ENCODE measurements at regions not wholly inside any gene's neighbourhood (a gene's known extent, or its start where the extent isn't known, plus 50 kb on each side); places are given as distances from the start of the nearest gene placed in this dataset.

DNA sequence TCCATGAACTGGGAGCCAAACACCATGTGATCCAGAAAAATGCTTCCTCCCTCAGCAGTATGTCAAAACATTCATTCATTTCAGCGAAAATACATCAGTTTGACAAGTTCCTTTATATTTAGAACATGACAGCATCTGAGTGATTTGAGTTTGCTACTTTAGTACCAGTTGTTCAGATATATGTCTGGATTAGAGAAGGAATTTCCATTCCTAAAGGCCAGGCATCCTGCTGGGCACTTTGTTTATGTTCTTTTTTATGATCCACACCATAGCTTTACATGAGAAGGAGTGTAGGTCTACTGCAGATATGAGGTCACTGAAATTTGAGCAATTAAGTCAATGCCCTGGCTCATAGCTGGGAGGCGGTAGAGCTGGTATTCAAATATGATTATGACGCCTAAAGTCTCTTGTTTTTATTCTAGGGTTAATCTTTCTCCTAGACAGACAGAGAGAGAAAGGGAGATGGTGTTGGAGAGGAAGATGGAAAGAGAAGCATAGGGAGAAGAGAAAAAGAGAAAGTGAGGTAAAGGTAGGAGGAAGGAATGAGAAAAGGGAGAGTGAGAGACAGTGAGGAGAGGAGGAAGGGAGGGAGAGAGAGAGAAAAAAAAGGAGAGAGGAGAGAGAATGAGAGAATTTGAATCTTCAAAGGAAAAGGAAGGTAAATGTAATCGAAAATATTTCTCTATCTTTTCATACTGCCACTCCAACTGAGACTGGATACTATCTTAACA is 839.5 kb upstream of the FANCL start:
- CTCF ChIA-PET, result no interaction called here

GRCh38 chr2:59077981-59078531 is 836.9 kb upstream of the FANCL start:
- ATAC-seq (ENCODE audit: poor library complexity), result no peak
- no peaks in the 10 kb centered on the region for H3K4me1 Mint-ChIP-seq (ENCODE audit: low read depth)
- POLR2A ChIA-PET, result no interaction called here

More for the DNA sequence above, 839.5 kb upstream of the FANCL start:
- no peak for ATAC-seq (ENCODE audit: poor library complexity)
- H3K36me3 ChIP-seq (ENCODE audit: insufficient read depth, low read length), result no peaks in the 10 kb centered on the region
- no peaks in the 10 kb centered on the region for H3K4me1 Mint-ChIP-seq (ENCODE audit: low read depth)
- no peak overlapping the region for H3K4me3 Mint-ChIP-seq
- intact Hi-C loops (cut with DNase I, micrococcal nuclease), result no loop called here
- no peaks in the 10 kb centered on the region for H3K9me3 ChIP-seq (ENCODE audit: control insufficient read depth in 1 of 2, insufficient read depth in 1 of 2, low read length in 2 of 2)
- DNase-seq, result no peak
- TF ChIP-seq CTCF (IDR thresholded peaks at IDR 0.05), result no peak
- H3K27ac ChIP-seq (ENCODE audit: low read depth in 1 of 2, low read length in 2 of 2), result no peak overlapping the region
- H3K4me1 ChIP-seq (ENCODE audit: insufficient read depth, low read length), result no peaks in the 10 kb centered on the region
- no peak overlapping the region for H3K27ac Mint-ChIP-seq
- H3K27me3 Mint-ChIP-seq, result no peaks in the 10 kb centered on the region
- H3K9me3 Mint-ChIP-seq, result no peaks in the 10 kb centered on the region
- no peak overlapping the region for H3K4me3 ChIP-seq (ENCODE audit: low read length)
- POLR2A ChIA-PET, result no interaction called here
- H3K27me3 ChIP-seq (ENCODE audit: control insufficient read depth in 1 of 2, insufficient read depth in 2 of 2, low read length in 2 of 2), result no peaks in the 10 kb centered on the region
- H3K36me3 Mint-ChIP-seq (ENCODE audit: low read depth), result no peaks in the 10 kb centered on the region

DNA sequence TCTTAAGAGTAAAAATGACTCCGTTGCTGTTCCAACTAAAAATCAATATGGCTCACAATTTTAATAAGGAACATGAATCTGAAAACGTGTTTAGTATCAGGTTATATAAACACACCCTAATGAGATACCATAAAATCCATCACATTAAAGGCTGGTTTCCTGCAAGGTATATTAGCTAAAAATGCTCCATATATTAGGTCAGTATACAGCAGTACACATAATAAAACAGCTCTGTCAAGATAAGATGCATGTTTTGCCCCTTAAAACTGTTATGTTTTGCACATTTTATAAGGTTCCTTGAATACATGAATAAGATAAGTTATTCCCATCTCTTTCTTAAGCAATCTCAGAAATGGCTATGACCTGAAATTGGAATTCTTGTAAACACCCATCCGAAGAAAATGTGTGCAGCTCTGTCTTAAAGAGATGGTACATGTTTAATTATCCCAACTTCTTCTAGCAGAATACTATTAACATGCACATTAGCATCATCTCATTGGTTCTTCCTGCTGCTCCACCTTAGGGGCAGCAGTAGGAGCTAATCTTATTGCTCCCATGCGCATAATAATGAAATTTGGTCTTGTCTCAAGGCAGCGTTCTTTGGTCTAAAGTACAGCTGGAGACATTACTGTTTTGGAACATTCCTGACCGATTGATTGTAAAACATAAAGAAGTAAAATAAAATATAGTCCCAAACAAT is 836.1 kb upstream of the FANCL start:
- intact Hi-C loops (cut with DNase I, micrococcal nuclease), result no loop called here
- no peak overlapping the region for H3K27ac ChIP-seq (ENCODE audit: low read depth in 1 of 2, low read length in 2 of 2)
- H3K27me3 ChIP-seq (ENCODE audit: control insufficient read depth in 1 of 2, insufficient read depth in 2 of 2, low read length in 2 of 2), result no peaks in the 10 kb centered on the region
- no peaks in the 10 kb centered on the region for H3K36me3 Mint-ChIP-seq (ENCODE audit: low read depth)
- no peaks in the 10 kb centered on the region for H3K4me1 ChIP-seq (ENCODE audit: insufficient read depth, low read length)
- no peaks in the 10 kb centered on the region for H3K4me1 Mint-ChIP-seq (ENCODE audit: low read depth)
- no peaks in the 10 kb centered on the region for H3K9me3 ChIP-seq (ENCODE audit: control insufficient read depth in 1 of 2, insufficient read depth in 1 of 2, low read length in 2 of 2)
- ATAC-seq (ENCODE audit: poor library complexity) (no peak), DNase-seq (no peak)
- no peak for TF ChIP-seq CTCF (IDR thresholded peaks at IDR 0.05)
- no peaks in the 10 kb centered on the region for H3K9me3 Mint-ChIP-seq
- no peaks in the 10 kb centered on the region for H3K27me3 Mint-ChIP-seq
- no peak overlapping the region for H3K4me3 Mint-ChIP-seq
- H3K4me3 ChIP-seq (ENCODE audit: low read length), result no peak overlapping the region
- H3K27ac Mint-ChIP-seq, result no peak overlapping the region
- ChIA-PET POLR2A (no interaction called here), CTCF (no interaction called here)
- H3K36me3 ChIP-seq (ENCODE audit: insufficient read depth, low read length), result no peaks in the 10 kb centered on the region

More at GRCh38 chr2:59077981-59078531, 836.9 kb upstream of the FANCL start:
- no peaks in the 10 kb centered on the region for H3K27me3 Mint-ChIP-seq
- no peaks in the 10 kb centered on the region for H3K27me3 ChIP-seq (ENCODE audit: control insufficient read depth in 1 of 2, insufficient read depth in 2 of 2, low read length in 2 of 2)
- no peak overlapping the region for H3K27ac Mint-ChIP-seq
- no peaks in the 10 kb centered on the region for H3K9me3 ChIP-seq (ENCODE audit: control insufficient read depth in 1 of 2, insufficient read depth in 1 of 2, low read length in 2 of 2)
- H3K4me1 ChIP-seq (ENCODE audit: insufficient read depth, low read length), result no peaks in the 10 kb centered on the region
- H3K27ac ChIP-seq (ENCODE audit: low read depth in 1 of 2, low read length in 2 of 2), result no peak overlapping the region
- CTCF ChIA-PET, result no interaction called here
- TF ChIP-seq CTCF (IDR thresholded peaks at IDR 0.05), result no peak
- DNase-seq, result no peak
- intact Hi-C loops (cut with DNase I, micrococcal nuclease), result no loop called here
- no peaks in the 10 kb centered on the region for H3K36me3 Mint-ChIP-seq (ENCODE audit: low read depth)
- no peaks in the 10 kb centered on the region for H3K36me3 ChIP-seq (ENCODE audit: insufficient read depth, low read length)
- H3K4me3 ChIP-seq (ENCODE audit: low read length), result no peak overlapping the region
- no peak overlapping the region for H3K4me3 Mint-ChIP-seq
- H3K9me3 Mint-ChIP-seq, result no peaks in the 10 kb centered on the region

All from CD4-positive, alpha-beta T cell (primary cell).